DND-41 (cell line): ENCODE measurements at regions not wholly inside any gene's neighbourhood (a gene's known extent, or its start where the extent isn't known, plus 50 kb on each side); places are given as distances from the start of the nearest gene placed in this dataset.

ENCODE experiments used
- ATAC-seq: fragments of 200-7000 bp; cut with Tn5 transposase; 3 replicates; pipeline ENCODE4 v1.9.1; 2021; ENCODE audit warnings: low read depth; ENCODE audit not compliant: insufficient read depth
- DNase-seq: peaks from one replicate; pipeline ENCODE4 v3.0.0-alpha.2; 2020
- H2AFZ ChIP-seq: 2 replicates; pipeline ENCODE4 v1.6.0; 2012; ENCODE audit warnings: low read depth, low read length
- H3K27ac ChIP-seq: 2 replicates; pipeline ENCODE4 v1.5.1; 2012; ENCODE audit warnings: low read length, inconsistent platforms
- H3K27me3 ChIP-seq: fragments of 200-600 bp; sonication (generic); 2 replicates; pipeline ENCODE4 v1.6.0; 2012; ENCODE audit warnings: low read length, mild to moderate bottlenecking, inconsistent platforms; ENCODE audit not compliant: insufficient read depth, poor library complexity
- H3K36me3 ChIP-seq: 2 replicates; pipeline ENCODE4 v1.5.1; 2012; ENCODE audit warnings: low read length, inconsistent platforms; ENCODE audit not compliant: insufficient read depth
- H3K4me1 ChIP-seq: 2 replicates; pipeline ENCODE4 v1.5.1; 2012; ENCODE audit warnings: mild to moderate bottlenecking, low read length; ENCODE audit not compliant: insufficient read depth
- H3K4me2 ChIP-seq: 2 replicates; pipeline ENCODE4 v1.6.0; 2012; ENCODE audit warnings: mild to moderate bottlenecking, moderate library complexity, low read length, inconsistent platforms; ENCODE audit not compliant: insufficient read depth
- H3K4me3 ChIP-seq, 2 experiments: fragments of 200-600 bp in 1 of 2; shearing (Covaris generic) in 1 of 2; 2 replicates each; pipeline ENCODE4 v1.5.1; 2012 to 2016; ENCODE audit warnings: inconsistent platforms in 2 of 2, low read length in 2 of 2, mild to moderate bottlenecking in 2 of 2, low read depth in 1 of 2, moderate library complexity in 1 of 2
- H3K79me2 ChIP-seq: 2 replicates; pipeline ENCODE4 v1.6.0; 2012; ENCODE audit warnings: low read length, inconsistent platforms; ENCODE audit not compliant: insufficient read depth
- H3K9ac ChIP-seq: 2 replicates; pipeline ENCODE4 v1.6.0; 2012; ENCODE audit warnings: low read depth, mild to moderate bottlenecking, inconsistent platforms, low read length, moderate library complexity
- H3K9me3 ChIP-seq: 2 replicates; pipeline ENCODE4 v1.5.1; 2012; ENCODE audit warnings: low read length, moderate library complexity, mild to moderate bottlenecking, inconsistent platforms; ENCODE audit not compliant: insufficient read depth, severe bottlenecking
- H4K20me1 ChIP-seq: 2 replicates; pipeline ENCODE4 v1.6.0; 2012; ENCODE audit warnings: low read length; ENCODE audit not compliant: insufficient read depth
- EZH2 ChIP-seq: IDR thresholded peaks from 3 replicates; pipeline ENCODE4 v1.6.1; 2012; ENCODE audit warnings: borderline replicate concordance, low read depth, mild to moderate bottlenecking, moderate library complexity, low read length, inconsistent platforms; ENCODE audit not compliant: severe bottlenecking
- TF ChIP-seq, protein P1 (sequence below): IDR thresholded peaks from 2 replicates; pipeline ENCODE4 v1.5.1; 2012; ENCODE audit warnings: borderline replicate concordance, low read length, moderate library complexity, mild to moderate bottlenecking; ENCODE audit not compliant: poor library complexity, severe bottlenecking; ENCODE audit errors: extremely low read depth

- Histone ChIP-seq H3K27ac (no peak overlapping the region), H3K27me3 (peaks cover 3% of the 10 kb centered on the region), H3K9me3 (no peaks in the 10 kb centered on the region), H3K4me2 (no peak overlapping the region), H3K9ac (no peak overlapping the region), H4K20me1 (no peaks in the 10 kb centered on the region), H2AFZ (no peak overlapping the region), H3K4me1 (no peaks in the 10 kb centered on the region), H3K4me3 (no peak overlapping the region), H3K79me2 (no peaks in the 10 kb centered on the region), H3K36me3 (no peaks in the 10 kb centered on the region)
- TF ChIP-seq, protein P1, sequence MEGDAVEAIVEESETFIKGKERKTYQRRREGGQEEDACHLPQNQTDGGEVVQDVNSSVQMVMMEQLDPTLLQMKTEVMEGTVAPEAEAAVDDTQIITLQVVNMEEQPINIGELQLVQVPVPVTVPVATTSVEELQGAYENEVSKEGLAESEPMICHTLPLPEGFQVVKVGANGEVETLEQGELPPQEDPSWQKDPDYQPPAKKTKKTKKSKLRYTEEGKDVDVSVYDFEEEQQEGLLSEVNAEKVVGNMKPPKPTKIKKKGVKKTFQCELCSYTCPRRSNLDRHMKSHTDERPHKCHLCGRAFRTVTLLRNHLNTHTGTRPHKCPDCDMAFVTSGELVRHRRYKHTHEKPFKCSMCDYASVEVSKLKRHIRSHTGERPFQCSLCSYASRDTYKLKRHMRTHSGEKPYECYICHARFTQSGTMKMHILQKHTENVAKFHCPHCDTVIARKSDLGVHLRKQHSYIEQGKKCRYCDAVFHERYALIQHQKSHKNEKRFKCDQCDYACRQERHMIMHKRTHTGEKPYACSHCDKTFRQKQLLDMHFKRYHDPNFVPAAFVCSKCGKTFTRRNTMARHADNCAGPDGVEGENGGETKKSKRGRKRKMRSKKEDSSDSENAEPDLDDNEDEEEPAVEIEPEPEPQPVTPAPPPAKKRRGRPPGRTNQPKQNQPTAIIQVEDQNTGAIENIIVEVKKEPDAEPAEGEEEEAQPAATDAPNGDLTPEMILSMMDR: no peak
- TF ChIP-seq EZH2: no peak
- ATAC-seq (no peak), DNase-seq (no peak)
Observed at GRCh38 chr6:4606016-4606415, 170.2 kb upstream of the CDYL start.

DNA sequence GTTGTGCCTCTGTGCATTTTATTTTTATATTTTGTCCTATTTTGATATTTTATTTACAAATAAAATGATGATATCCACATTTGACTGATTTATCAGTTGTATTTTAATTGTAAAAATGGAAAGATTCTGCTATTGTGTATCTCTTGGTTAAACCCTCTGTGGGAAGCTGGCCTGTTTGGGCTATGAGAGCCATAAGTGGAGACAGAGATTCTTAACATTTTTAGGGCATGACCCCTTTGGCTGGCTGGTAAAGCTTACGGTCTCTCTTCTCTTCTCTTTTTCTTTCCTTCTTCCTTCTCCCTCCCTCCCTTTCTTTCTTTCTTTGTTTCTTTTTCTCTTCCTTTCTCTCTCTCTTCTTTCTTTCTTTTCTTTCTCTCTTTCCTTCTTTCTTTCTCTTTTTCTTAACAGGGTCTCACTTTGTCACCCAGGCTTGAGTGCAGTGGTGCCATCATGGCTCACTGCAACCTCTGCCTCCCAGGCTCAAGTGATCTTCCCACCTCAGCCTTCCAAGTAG lies 172.3 kb upstream of the CDYL start:
- Histone ChIP-seq H3K4me2 (no peak overlapping the region), H3K4me3 (no peak overlapping the region), H3K27ac (no peak overlapping the region)

GRCh38 chr6:4603291-4603690 lies 172.9 kb upstream of the CDYL start:
- Histone ChIP-seq H3K4me1 (no peaks in the 10 kb centered on the region), H3K27ac (no peak overlapping the region), H3K4me3 (no peak overlapping the region), H3K79me2 (no peaks in the 10 kb centered on the region), H3K9ac (no peak overlapping the region), H3K27me3 (peaks cover 3% of the 10 kb centered on the region), H3K9me3 (no peaks in the 10 kb centered on the region), H3K4me2 (no peak overlapping the region), H2AFZ (no peak overlapping the region), H4K20me1 (no peaks in the 10 kb centered on the region), H3K36me3 (no peaks in the 10 kb centered on the region)
- no peak for TF ChIP-seq EZH2
- TF ChIP-seq, protein P1: no peak
- no peak for DNase-seq
- no peak for ATAC-seq

More for the DNA sequence above, 172.3 kb upstream of the CDYL start:
- no peaks in the 10 kb centered on the region for H3K79me2 ChIP-seq
- H3K9ac ChIP-seq: no peak overlapping the region
- TF ChIP-seq, protein P1: no peak
- no peak for TF ChIP-seq EZH2
- H2AFZ ChIP-seq: no peak overlapping the region
- no peaks in the 10 kb centered on the region for H4K20me1 ChIP-seq
- no peaks in the 10 kb centered on the region for H3K9me3 ChIP-seq
- DNase-seq (no peak), ATAC-seq (no peak)
- H3K4me1 ChIP-seq: no peaks in the 10 kb centered on the region
- H3K27me3 ChIP-seq: peaks cover 3% of the 10 kb centered on the region
- no peaks in the 10 kb centered on the region for H3K36me3 ChIP-seq

GRCh38 chr6:4599924-4600323 lies 176.3 kb upstream of the CDYL start:
- Histone ChIP-seq H3K4me3 (no peak overlapping the region), H4K20me1 (no peaks in the 10 kb centered on the region), H3K79me2 (no peaks in the 10 kb centered on the region), H3K9ac (no peak overlapping the region), H3K27ac (no peak overlapping the region), H3K36me3 (no peaks in the 10 kb centered on the region), H3K4me1 (no peaks in the 10 kb centered on the region), H3K4me2 (no peak overlapping the region), H2AFZ (no peak overlapping the region), H3K9me3 (no peaks in the 10 kb centered on the region), H3K27me3 (no peaks in the 10 kb centered on the region)
- ATAC-seq (no peak), DNase-seq (no peak)
- TF ChIP-seq, protein P1: no peak
- TF ChIP-seq EZH2: no peak
